GM18519 (cell line): ENCODE measurements at regions not wholly inside any gene's neighbourhood (a gene's known extent, or its start where the extent isn't known, plus 50 kb on each side); places are given as distances from the start of the nearest gene placed in this dataset.
"Not testable (repeated sequence)": the region's sequence is repeated elsewhere in the genome, so short reads cannot be mapped to it uniquely, and the experiment has no call there.

ENCODE experiments used
- ATAC-seq: cut with Tn5 transposase; IDR thresholded peaks from one replicate; pipeline ENCODE4 v1.9.1; 2021; ENCODE audit warnings: mild to moderate bottlenecking, moderate library complexity; ENCODE audit not compliant: unreplicated experiment, low FRiP score

GRCh38 chr4:132642016-132642817, 506.9 kb upstream of the PCDH10 start:
- peak; percentile 41 for ATAC-seq

GRCh38 chr4:132646186-132646585, 502.9 kb upstream of the PCDH10 start:
- peak; percentile 77 for ATAC-seq

GRCh38 chr4:132651196-132651595, 497.9 kb upstream of the PCDH10 start:
- no peak for ATAC-seq

GRCh38 chr4:132660181-132660580, 488.9 kb upstream of the PCDH10 start:
- no peak for ATAC-seq

GRCh38 chr4:132662456-132662855, 486.6 kb upstream of the PCDH10 start:
- ATAC-seq: no peak

GRCh38 chr4:132669786-132670185, 479.3 kb upstream of the PCDH10 start:
- no peak for ATAC-seq

GRCh38 chr4:132670557-132670956, 478.5 kb upstream of the PCDH10 start:
- no peak for ATAC-seq

GRCh38 chr4:132683957-132684356, 465.1 kb upstream of the PCDH10 start:
- no peak for ATAC-seq

- no peak for ATAC-seq
These were observed 458.1 kb upstream of the PCDH10 start for GRCh38 chr4:132691026-132691425.

GRCh38 chr4:132691668-132692067, 457.4 kb upstream of the PCDH10 start:
- no peak for ATAC-seq

GRCh38 chr4:132694775-132695174, 454.3 kb upstream of the PCDH10 start:
- no peak for ATAC-seq

- not testable (repeated sequence) for ATAC-seq
These were observed 451.6 kb upstream of the PCDH10 start for GRCh38 chr4:132697505-132697904.

- no peak for ATAC-seq
These were observed 441.1 kb upstream of the PCDH10 start for GRCh38 chr4:132707955-132708354.

GRCh38 chr4:132709056-132709455, 440.0 kb upstream of the PCDH10 start:
- ATAC-seq: no peak

- ATAC-seq: no peak
These were observed 438.1 kb upstream of the PCDH10 start for GRCh38 chr4:132710971-132711370.

- ATAC-seq: no peak
These were observed 411.8 kb upstream of the PCDH10 start for GRCh38 chr4:132737344-132737743.

GRCh38 chr4:132759199-132759780, 389.8 kb upstream of the PCDH10 start:
- no peak for ATAC-seq

- no peak for ATAC-seq
These were observed 385.6 kb upstream of the PCDH10 start for GRCh38 chr4:132763465-132763864.

- ATAC-seq: no peak
These were observed 381.2 kb upstream of the PCDH10 start for GRCh38 chr4:132767901-132768300.

- ATAC-seq: no peak
These were observed 378.3 kb upstream of the PCDH10 start for GRCh38 chr4:132770776-132771175.

GRCh38 chr4:132792310-132792709, 356.8 kb upstream of the PCDH10 start:
- ATAC-seq: no peak

GRCh38 chr4:132797856-132798255, 351.2 kb upstream of the PCDH10 start:
- no peak for ATAC-seq
